Mesenchymal stem cell (in vitro differentiated cells and primary cell): ENCODE measurements at regions not wholly inside any gene's neighbourhood (a gene's known extent, or its start where the extent isn't known, plus 50 kb on each side); places are given as distances from the start of the nearest gene placed in this dataset.
"Not testable (repeated sequence)": the region's sequence is repeated elsewhere in the genome, so short reads cannot be mapped to it uniquely, and the experiment has no call there.

Source experiments
- DNase-seq: peaks from one replicate; pipeline ENCODE4 v3.0.0-alpha.2; 2013
- H2AFZ ChIP-seq: one replicate; pipeline ENCODE4 v1.6.1; 2013; ENCODE audit warnings: low read depth, mild to moderate bottlenecking, control low read depth, inconsistent platforms, low read length, moderate library complexity
- H2AK5ac ChIP-seq: 2 replicates; pipeline ENCODE4 v1.6.1; 2013; ENCODE audit warnings: low read length, moderate library complexity, mild to moderate bottlenecking, inconsistent platforms; ENCODE audit not compliant: severe bottlenecking
- H2BK120ac ChIP-seq: one replicate; pipeline ENCODE4 v1.6.1; 2013; ENCODE audit warnings: low read depth, mild to moderate bottlenecking, inconsistent platforms, low read length, moderate library complexity
- H2BK12ac ChIP-seq, 2 experiments: one replicate each; pipeline ENCODE4 v1.6.1; 2013; ENCODE audit warnings: inconsistent platforms in 2 of 2, low read length in 2 of 2, mild to moderate bottlenecking in 2 of 2, moderate library complexity in 2 of 2, control low read depth in 1 of 2
- H2BK15ac ChIP-seq: one replicate; pipeline ENCODE4 v1.6.1; 2013; ENCODE audit warnings: mild to moderate bottlenecking, low read depth, inconsistent platforms; ENCODE audit not compliant: poor library complexity, severe bottlenecking
- H2BK5ac ChIP-seq: 2 replicates; pipeline ENCODE4 v1.6.1; 2013; ENCODE audit warnings: low read depth, mild to moderate bottlenecking, low read length, control low read depth, inconsistent platforms; ENCODE audit not compliant: poor library complexity, severe bottlenecking
- H3K14ac ChIP-seq, 2 experiments: one replicate each; pipeline ENCODE4 v1.6.1; 2013; ENCODE audit warnings: inconsistent platforms in 2 of 2, low read length in 2 of 2, control low read depth in 1 of 2, mild to moderate bottlenecking in 1 of 2, moderate library complexity in 1 of 2
- H3K18ac ChIP-seq, 2 experiments: one replicate each; pipeline ENCODE4 v1.6.1; 2013; ENCODE audit warnings: inconsistent platforms in 2 of 2, low read length in 2 of 2, control low read depth in 1 of 2, low read depth in 1 of 2, mild to moderate bottlenecking in 1 of 2
- H3K23ac ChIP-seq, 2 experiments: one replicate each; pipeline ENCODE4 v1.6.1; 2013; ENCODE audit warnings: inconsistent platforms in 2 of 2, low read length in 2 of 2, mild to moderate bottlenecking in 2 of 2, moderate library complexity in 2 of 2, control low read depth in 1 of 2
- H3K27ac ChIP-seq: 2 replicates; pipeline ENCODE4 v1.5.1; 2013; ENCODE audit warnings: mild to moderate bottlenecking, moderate library complexity, low read length, control low read depth, inconsistent platforms; ENCODE audit not compliant: poor library complexity, severe bottlenecking
- H3K27me3 ChIP-seq, 2 experiments: 2 replicates each; pipeline versions ENCODE4 v1.6.1 to v1.7.0; 2013; ENCODE audit warnings: low read length in 2 of 2, mild to moderate bottlenecking in 2 of 2, moderate library complexity in 2 of 2, control low read depth in 1 of 2, inconsistent platforms in 1 of 2; ENCODE audit not compliant: control insufficient read depth in 1 of 2, insufficient read depth in 1 of 2
- H3K36me3 ChIP-seq, 2 experiments: 2 replicates each; pipeline versions ENCODE4 v1.6.1 to v1.7.0; 2013; ENCODE audit warnings: low read length in 2 of 2, control low read depth in 1 of 2, inconsistent platforms in 1 of 2, low read depth in 1 of 2, mild to moderate bottlenecking in 1 of 2; ENCODE audit not compliant: insufficient read depth in 2 of 2, control insufficient read depth in 1 of 2
- H3K4ac ChIP-seq, 2 experiments: one replicate each; pipeline ENCODE4 v1.6.1; 2013; ENCODE audit warnings: inconsistent platforms in 2 of 2, low read length in 2 of 2, mild to moderate bottlenecking in 2 of 2, moderate library complexity in 2 of 2, control low read depth in 1 of 2, low read depth in 1 of 2
- H3K4me1 ChIP-seq: 2 replicates; pipeline ENCODE4 v1.6.1; 2013; ENCODE audit warnings: low read depth, low read length, control low read depth; ENCODE audit not compliant: control insufficient read depth, insufficient read depth
- H3K4me2 ChIP-seq: 2 replicates; pipeline ENCODE4 v1.6.1; 2013; ENCODE audit warnings: low read length, mild to moderate bottlenecking, inconsistent platforms; ENCODE audit not compliant: poor library complexity, severe bottlenecking
- H3K4me3 ChIP-seq, 2 experiments: 2 replicates each; pipeline versions ENCODE4 v1.5.1 to v1.7.0; 2013; ENCODE audit warnings: low read length in 2 of 2, mild to moderate bottlenecking in 2 of 2, control low read depth in 1 of 2, low read depth in 1 of 2; ENCODE audit not compliant: insufficient read depth in 1 of 2
- H3K79me1 ChIP-seq: replicated peaks from 2 replicates; pipeline ENCODE4 v1.6.1; 2013; ENCODE audit warnings: mild to moderate bottlenecking, control low read depth, low read length, inconsistent platforms; ENCODE audit not compliant: poor library complexity, severe bottlenecking
- H3K9ac ChIP-seq: 2 replicates; pipeline ENCODE4 v1.7.0; 2013; ENCODE audit warnings: mild to moderate bottlenecking, low read length, moderate library complexity
- H3K9me3 ChIP-seq: 2 replicates; pipeline ENCODE4 v1.7.0; 2013; ENCODE audit warnings: mild to moderate bottlenecking, low read length; ENCODE audit not compliant: control insufficient read depth
- H4K8ac ChIP-seq: one replicate; pipeline ENCODE4 v1.6.1; 2013; ENCODE audit warnings: inconsistent platforms, mild to moderate bottlenecking, low read length, moderate library complexity
- H4K91ac ChIP-seq: one replicate; pipeline ENCODE4 v1.6.1; 2013; ENCODE audit warnings: mild to moderate bottlenecking, low read length, inconsistent platforms
- WGBS: methylation state at CpG from one replicate; pipeline ENCODE4 v1.1.7; 2013; ENCODE audit warnings: mixed read lengths; 5-methylcytosine and 5-hydroxymethylcytosine counted together

DNA sequence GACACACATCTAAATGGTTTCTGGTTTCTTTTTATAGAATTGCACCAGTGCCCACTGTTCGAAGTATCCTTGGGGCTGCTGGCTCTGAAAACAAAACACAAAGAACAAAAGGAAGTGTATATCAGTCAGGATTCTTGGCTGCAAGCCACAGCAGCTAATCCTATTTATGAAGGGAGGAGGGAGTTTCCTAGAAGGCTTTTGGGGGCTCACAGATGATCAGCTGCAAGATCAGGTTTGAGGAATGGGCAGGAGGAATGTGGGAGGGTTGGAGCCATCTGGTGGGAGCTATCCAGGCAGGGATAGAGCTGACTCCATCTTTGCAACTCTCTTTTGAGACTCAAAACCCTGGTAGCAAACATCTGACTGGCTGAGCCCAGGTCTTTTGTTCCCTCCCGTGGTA is 118.3 kb upstream of the EEF2KMT start:
- H3K4ac ChIP-seq, result no peak overlapping the region
- no peak overlapping the region for H2BK12ac ChIP-seq
- H4K8ac ChIP-seq, result no peak overlapping the region
- no peak overlapping the region for H2BK15ac ChIP-seq
- no peaks in the 10 kb centered on the region for H3K9me3 ChIP-seq
- H3K4me2 ChIP-seq, result no peak overlapping the region
- no peak overlapping the region for H2AK5ac ChIP-seq
- H3K79me1 ChIP-seq, result no peaks in the 10 kb centered on the region
- no peak overlapping the region for H2BK5ac ChIP-seq
- no peaks in the 10 kb centered on the region for H3K36me3 ChIP-seq
- no peak overlapping the region for H3K14ac ChIP-seq
- H2BK120ac ChIP-seq, result no peak overlapping the region
- no peak for DNase-seq
- H3K9ac ChIP-seq, result no peak overlapping the region
- H3K27ac ChIP-seq, result no peak overlapping the region
- no peak overlapping the region for H3K23ac ChIP-seq
- no peak overlapping the region for H3K4me3 ChIP-seq
- no peak overlapping the region for H3K18ac ChIP-seq
- no peak overlapping the region for H4K91ac ChIP-seq
- 60% methylated on average over 2 of the region's 2 CpGs for WGBS
- H3K4me1 ChIP-seq, result no peaks in the 10 kb centered on the region
- H3K27me3 ChIP-seq, result no peaks in the 10 kb centered on the region
- no peak overlapping the region for H2AFZ ChIP-seq

DNA sequence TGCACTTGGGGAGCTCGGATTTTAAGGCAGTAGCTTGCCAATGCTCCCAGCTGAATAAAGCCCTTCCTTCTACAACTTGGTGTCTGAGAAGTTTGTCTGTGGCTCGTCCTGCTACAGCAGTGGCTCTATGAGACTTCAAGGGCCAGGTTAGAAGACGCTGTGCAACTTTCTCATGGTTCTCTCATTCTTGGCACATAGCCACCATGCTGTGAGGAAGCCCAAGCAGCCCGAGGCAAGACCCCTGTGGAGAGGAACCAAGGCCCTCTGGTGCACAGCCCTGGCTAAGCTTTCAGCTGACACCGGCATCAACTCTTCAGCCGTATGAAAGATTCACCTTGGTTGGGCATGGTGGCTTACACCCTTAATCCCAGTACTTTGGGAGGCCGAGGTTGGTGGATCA is 116.9 kb upstream of the EEF2KMT start:
- no peaks in the 10 kb centered on the region for H3K9me3 ChIP-seq
- no peak overlapping the region for H3K27ac ChIP-seq
- H2BK12ac ChIP-seq, result no peak overlapping the region
- no peaks in the 10 kb centered on the region for H3K36me3 ChIP-seq
- H3K14ac ChIP-seq, result no peak overlapping the region
- H2BK120ac ChIP-seq, result no peak overlapping the region
- H3K4me2 ChIP-seq, result no peak overlapping the region
- no peak overlapping the region for H3K9ac ChIP-seq
- no peak overlapping the region for H3K23ac ChIP-seq
- no peaks in the 10 kb centered on the region for H3K4me1 ChIP-seq
- no peak overlapping the region for H2AK5ac ChIP-seq
- DNase-seq, result no peak
- H4K8ac ChIP-seq, result no peak overlapping the region
- no peak overlapping the region for H3K18ac ChIP-seq
- H2BK5ac ChIP-seq, result no peak overlapping the region
- no peaks in the 10 kb centered on the region for H3K79me1 ChIP-seq
- H2AFZ ChIP-seq, result no peak overlapping the region
- no peak overlapping the region for H3K4me3 ChIP-seq
- H3K27me3 ChIP-seq, result no peaks in the 10 kb centered on the region
- no peak overlapping the region for H2BK15ac ChIP-seq
- H4K91ac ChIP-seq, result no peak overlapping the region
- no peak overlapping the region for H3K4ac ChIP-seq
- 57% methylated on average over 7 of the region's 7 CpGs for WGBS

DNA sequence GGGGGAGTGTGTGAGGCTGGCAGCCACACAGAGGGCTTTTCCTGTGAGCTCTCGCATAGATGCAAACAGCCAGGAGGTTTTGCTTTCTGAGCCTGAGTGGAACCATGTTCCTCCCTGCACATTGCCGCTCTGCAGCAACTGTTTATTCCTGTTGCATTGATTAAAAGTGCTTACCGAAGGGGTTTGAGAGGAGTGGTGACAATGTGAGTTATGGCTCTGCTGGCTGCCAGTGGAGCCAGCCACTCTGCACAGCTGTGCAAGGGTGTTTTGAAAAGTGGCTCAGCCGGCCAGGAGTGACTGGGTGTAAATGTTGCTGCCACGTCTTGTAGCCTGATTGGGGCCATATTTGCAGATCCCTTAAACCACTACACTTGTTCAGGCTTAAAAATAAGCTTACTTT is 114.9 kb upstream of the EEF2KMT start:
- not testable (repeated sequence) for H2AFZ ChIP-seq, H3K27ac ChIP-seq, H3K14ac ChIP-seq, H3K23ac ChIP-seq, H2BK120ac ChIP-seq, H3K9ac ChIP-seq, H3K18ac ChIP-seq, H2BK12ac ChIP-seq, H2BK15ac ChIP-seq, H3K79me1 ChIP-seq, H3K4me1 ChIP-seq, DNase-seq, H2AK5ac ChIP-seq, H3K9me3 ChIP-seq, H4K8ac ChIP-seq, H3K27me3 ChIP-seq, H3K4ac ChIP-seq, H3K4me2 ChIP-seq, H3K4me3 ChIP-seq, H3K36me3 ChIP-seq, H4K91ac ChIP-seq, H2BK5ac ChIP-seq
- 6% methylated on average over 3 of the region's 5 CpGs for WGBS

DNA sequence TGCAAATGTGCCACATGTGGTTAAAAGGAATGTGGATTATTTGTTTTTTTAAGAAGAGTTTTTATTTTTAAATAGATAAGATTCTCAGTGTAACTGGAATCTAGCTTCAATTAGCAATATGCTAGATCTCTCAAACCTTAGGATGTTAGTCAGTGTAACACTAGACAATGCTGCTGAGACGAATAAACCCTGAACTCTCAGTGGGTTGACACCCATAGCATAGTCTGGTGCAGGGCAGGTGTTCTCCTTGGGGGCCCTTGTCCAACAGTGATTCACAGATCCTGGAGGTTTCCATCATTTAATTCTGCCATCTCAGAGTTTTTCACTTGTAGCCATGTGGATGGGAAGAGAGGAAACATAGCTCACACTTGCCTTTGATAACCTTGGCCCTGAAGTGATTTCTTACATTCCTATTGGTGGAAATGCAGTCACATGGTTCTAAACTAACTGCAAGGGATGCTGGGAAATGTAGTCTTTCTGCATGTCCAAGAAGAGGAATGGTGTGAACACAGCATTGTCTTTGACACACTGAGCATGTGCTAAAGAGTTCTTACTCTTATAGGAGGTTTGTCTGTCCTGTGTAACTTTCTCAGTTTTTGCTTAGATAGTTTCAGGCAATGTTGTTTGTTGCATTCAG is 110.4 kb upstream of the EEF2KMT start:
- H3K9ac ChIP-seq, H2BK12ac ChIP-seq, H3K36me3 ChIP-seq, H3K4me1 ChIP-seq, H2BK15ac ChIP-seq, H2BK120ac ChIP-seq, H3K27ac ChIP-seq, H3K4ac ChIP-seq, H2AK5ac ChIP-seq, H3K9me3 ChIP-seq, H3K14ac ChIP-seq, H4K8ac ChIP-seq, H3K4me2 ChIP-seq, H4K91ac ChIP-seq, H3K4me3 ChIP-seq, H2BK5ac ChIP-seq, H2AFZ ChIP-seq, H3K23ac ChIP-seq, H3K18ac ChIP-seq, H3K79me1 ChIP-seq, H3K27me3 ChIP-seq, DNase-seq: not testable (repeated sequence)
- WGBS, result 75% methylated on average over 1 of the region's 1 CpG
